WERI-Rb-1 (cell line): ENCODE measurements at regions not wholly inside any gene's neighbourhood (a gene's known extent, or its start where the extent isn't known, plus 50 kb on each side); places are given as distances from the start of the nearest gene placed in this dataset.
A peak's percentile ranks its signal among the peaks of the same experiment; 100 is the strongest.

Experiments
- DNase-seq: peaks from one replicate; pipeline ENCODE4 v3.0.0-alpha.2; 2020
- H3K27ac ChIP-seq: fragments of 250-450 bp; sonication (Bioruptor Pico); 2 replicates; pipeline ENCODE4 v1.5.1; 2020; ENCODE audit warnings: mild to moderate bottlenecking, moderate library complexity
- H3K27me3 ChIP-seq: fragments of 250-450 bp; sonication (Bioruptor Pico); 2 replicates; pipeline ENCODE4 v1.5.1; 2021; ENCODE audit warnings: mild to moderate bottlenecking, low read depth, moderate library complexity; ENCODE audit not compliant: insufficient read depth, severe bottlenecking
- H3K36me3 ChIP-seq: fragments of 250-450 bp; sonication (Bioruptor Pico); 2 replicates; pipeline ENCODE4 v1.5.1; 2020; ENCODE audit warnings: mild to moderate bottlenecking, moderate library complexity
- H3K4me3 ChIP-seq: 2 replicates; pipeline ENCODE4 v1.5.1; 2011; ENCODE audit warnings: low read depth, mild to moderate bottlenecking, control low read depth, low read length
- H3K9me3 ChIP-seq: fragments of 250-450 bp; sonication (Bioruptor Pico); 2 replicates; pipeline ENCODE4 v1.5.1; 2021; ENCODE audit warnings: mild to moderate bottlenecking, moderate library complexity; ENCODE audit not compliant: severe bottlenecking
- CTCF ChIP-seq: IDR thresholded peaks from 2 replicates; pipeline ENCODE4 v1.5.1; 2011; ENCODE audit warnings: low read depth, mild to moderate bottlenecking, control low read depth, inconsistent platforms, low read length

GRCh38 chr5:29550523-29550922, 1643.0 kb upstream of the CDH6 start:
- no peaks in the 10 kb centered on the region for H3K9me3 ChIP-seq
- no peaks in the 10 kb centered on the region for H3K27me3 ChIP-seq
- no peaks in the 10 kb centered on the region for H3K36me3 ChIP-seq
- DNase-seq, result no peak
- TF ChIP-seq CTCF, result no peak
- no peak overlapping the region for H3K27ac ChIP-seq
- no peak overlapping the region for H3K4me3 ChIP-seq

GRCh38 chr5:29548262-29548661, 1645.2 kb upstream of the CDH6 start:
- Histone ChIP-seq H3K27me3 (no peaks in the 10 kb centered on the region), H3K9me3 (no peaks in the 10 kb centered on the region), H3K27ac (no peak overlapping the region), H3K36me3 (no peaks in the 10 kb centered on the region), H3K4me3 (no peak overlapping the region)
- TF ChIP-seq CTCF, result no peak
- DNase-seq, result no peak

- H3K27ac ChIP-seq, result no peak overlapping the region
- no peaks in the 10 kb centered on the region for H3K36me3 ChIP-seq
- H3K9me3 ChIP-seq, result no peaks in the 10 kb centered on the region
- TF ChIP-seq CTCF, result no peak
- H3K4me3 ChIP-seq, result no peak overlapping the region
- DNase-seq, result no peak
- no peaks in the 10 kb centered on the region for H3K27me3 ChIP-seq
Observed at GRCh38 chr5:29547236-29547865, 1646.1 kb upstream of the CDH6 start.

GRCh38 chr5:29543501-29543900, 1650.0 kb upstream of the CDH6 start:
- Histone ChIP-seq H3K9me3 (no peaks in the 10 kb centered on the region), H3K4me3 (no peak overlapping the region), H3K27ac (no peak overlapping the region), H3K27me3 (no peaks in the 10 kb centered on the region), H3K36me3 (no peaks in the 10 kb centered on the region)
- DNase-seq, result no peak
- no peak for TF ChIP-seq CTCF

- H3K27ac ChIP-seq, result no peak overlapping the region
- no peak for TF ChIP-seq CTCF
- no peaks in the 10 kb centered on the region for H3K27me3 ChIP-seq
- no peak overlapping the region for H3K4me3 ChIP-seq
- DNase-seq, result no peak
- no peaks in the 10 kb centered on the region for H3K36me3 ChIP-seq
- no peaks in the 10 kb centered on the region for H3K9me3 ChIP-seq
Observed at GRCh38 chr5:29524227-29524626, 1669.3 kb upstream of the CDH6 start.

GRCh38 chr5:29518176-29518575, 1675.3 kb upstream of the CDH6 start:
- Histone ChIP-seq H3K36me3 (no peaks in the 10 kb centered on the region), H3K4me3 (no peak overlapping the region), H3K27ac (no peak overlapping the region), H3K9me3 (no peaks in the 10 kb centered on the region), H3K27me3 (no peaks in the 10 kb centered on the region)
- DNase-seq, result peak; percentile 23
- no peak for TF ChIP-seq CTCF
